ENCODE measurements at regions not wholly inside any gene's neighbourhood (a gene's known extent, or its start where the extent isn't known, plus 50 kb on each side); places are given as distances from the start of the nearest gene placed in this dataset.
"Not testable (repeated sequence)": the region's sequence is repeated elsewhere in the genome, so short reads cannot be mapped to it uniquely, and the experiment has no call there.

DNA sequence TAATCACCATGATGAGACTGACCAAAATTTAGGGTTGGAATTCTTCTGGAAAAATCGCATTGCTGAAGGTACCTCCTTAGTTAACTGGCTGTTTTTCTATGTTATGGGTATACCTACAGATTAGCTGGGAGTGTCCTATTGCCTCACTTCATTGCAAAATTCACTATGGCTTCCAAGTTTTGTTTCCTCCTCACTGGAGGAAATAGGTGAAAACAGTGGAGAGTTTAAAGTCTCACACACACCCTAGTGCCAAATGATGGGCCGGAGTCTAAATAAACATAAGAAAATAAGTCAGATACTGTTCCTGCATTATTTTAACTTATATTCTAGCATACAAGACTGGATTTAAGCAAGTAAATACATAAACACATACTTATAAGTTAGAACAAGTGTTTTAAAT lies 98.2 kb downstream of the AHR start:
- no peak for DNase-seq
- intact Hi-C loops (cut with DNase I): no loop called here

DNA sequence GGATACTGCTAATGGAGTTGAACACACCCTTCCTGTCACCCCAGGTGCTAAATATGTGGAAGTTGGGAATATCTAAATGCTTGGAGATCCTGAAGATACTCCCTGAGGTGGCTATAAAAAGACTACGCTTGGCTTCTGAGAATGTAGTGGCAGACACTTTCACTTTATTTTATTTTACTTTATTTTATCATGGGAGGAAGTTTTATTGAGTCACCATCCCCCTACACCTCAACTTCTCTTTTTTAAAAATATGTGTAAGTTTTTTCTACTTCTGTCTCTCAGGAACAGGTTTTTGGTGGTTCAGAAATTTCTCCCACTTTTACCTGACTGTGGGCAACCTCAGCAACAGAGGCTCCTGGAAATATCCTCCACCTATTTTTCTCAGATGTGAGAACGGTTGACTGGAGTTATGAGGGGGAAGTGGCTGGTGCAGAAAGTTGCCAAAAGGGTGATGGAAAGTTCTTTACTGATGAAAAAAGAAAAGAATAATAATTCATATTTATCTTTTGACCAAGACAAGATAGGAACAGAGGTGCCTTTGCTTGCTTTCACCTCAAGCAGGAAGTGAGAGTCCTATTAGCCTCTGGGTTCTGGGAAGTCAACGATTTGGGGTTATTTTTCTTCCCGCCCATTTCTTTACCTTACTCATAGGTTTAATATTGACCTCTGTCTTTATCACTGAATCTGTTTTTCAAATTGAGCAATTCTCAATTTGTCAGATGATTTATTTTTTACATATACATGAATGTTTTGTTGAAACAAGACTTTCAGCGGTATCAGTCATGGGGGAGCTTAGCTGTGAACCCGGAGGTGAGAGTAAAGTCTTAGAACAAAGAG lies 103.6 kb downstream of the AHR start:
- intact Hi-C loops (cut with DNase I): no loop called here
- no peak for DNase-seq

DNA sequence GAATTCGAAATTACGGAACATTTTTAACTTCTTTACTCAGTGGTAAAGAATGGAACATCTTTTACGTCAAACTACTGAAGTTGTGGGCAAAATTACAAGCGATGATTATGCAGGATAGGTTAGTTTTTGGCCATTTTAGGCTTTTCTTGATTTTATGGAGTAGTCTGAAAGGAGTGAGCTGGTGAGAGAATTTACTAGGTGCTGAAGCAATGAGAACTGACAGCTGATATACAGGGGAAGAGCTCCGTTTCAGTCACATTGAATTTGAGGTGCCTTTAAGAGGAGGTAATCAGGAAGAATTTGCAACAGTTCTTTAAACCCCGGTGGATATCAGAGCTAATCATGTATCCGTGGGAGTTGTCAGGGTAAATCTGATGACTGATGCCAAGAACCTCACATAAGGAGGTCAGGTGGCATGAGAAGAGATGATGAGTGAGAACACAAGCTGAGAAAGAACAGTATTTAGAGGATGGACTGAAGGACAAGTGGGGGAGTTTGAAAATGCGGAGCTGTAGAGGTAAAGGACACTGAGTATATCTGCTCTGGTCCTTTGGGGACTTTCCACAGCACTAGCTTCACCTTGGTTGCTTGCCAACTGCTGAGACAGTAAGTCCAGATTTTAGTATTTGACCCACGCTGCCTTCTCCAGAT lies 104.3 kb downstream of the AHR start:
- DNase-seq: no peak

DNA sequence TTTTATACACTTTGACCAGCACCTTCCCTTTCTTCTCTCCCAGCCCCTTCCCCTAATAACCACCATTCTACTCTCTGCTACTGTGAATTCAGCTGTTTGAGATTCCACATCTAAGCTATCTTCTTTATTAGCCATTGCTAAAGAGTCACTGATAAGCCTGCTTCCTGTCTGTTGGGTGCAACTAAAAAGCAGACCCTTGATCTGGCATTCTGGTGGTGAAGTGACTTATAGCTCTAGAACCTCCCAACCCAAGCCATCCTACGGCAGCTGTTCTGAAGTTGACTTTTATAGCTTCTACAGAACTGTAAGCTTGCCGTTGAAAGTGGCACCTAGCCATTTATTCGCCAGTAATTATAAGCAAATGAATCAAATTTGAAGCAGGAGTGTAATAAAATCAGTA lies 105.6 kb downstream of the AHR start:
- intact Hi-C loops (cut with DNase I): no loop called here
- DNase-seq: no peak

More for the DNA sequence above, 104.3 kb downstream of the AHR start:
- intact Hi-C loops (cut with DNase I): no loop called here

DNA sequence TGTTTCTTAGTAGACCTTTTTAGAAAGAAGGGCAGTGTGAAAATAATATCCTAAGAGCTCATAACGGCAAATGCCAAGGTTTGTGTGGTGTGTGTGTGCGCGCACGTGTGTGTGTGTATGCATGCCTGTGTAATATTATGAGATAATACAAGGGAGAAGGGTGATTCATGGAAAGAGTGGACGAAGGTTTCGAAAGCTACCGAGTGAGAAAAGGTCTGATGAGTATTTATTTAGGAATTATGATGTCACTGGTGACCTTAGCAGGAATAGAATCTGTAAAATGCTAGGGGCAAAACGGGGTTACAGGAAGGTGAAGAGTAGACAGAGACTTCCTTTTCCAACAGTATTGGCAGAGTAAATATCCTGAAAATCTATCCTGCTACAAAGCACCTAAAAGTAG lies 107.3 kb downstream of the AHR start:
- intact Hi-C loops (cut with DNase I): no loop called here
- DNase-seq: no peak

DNA sequence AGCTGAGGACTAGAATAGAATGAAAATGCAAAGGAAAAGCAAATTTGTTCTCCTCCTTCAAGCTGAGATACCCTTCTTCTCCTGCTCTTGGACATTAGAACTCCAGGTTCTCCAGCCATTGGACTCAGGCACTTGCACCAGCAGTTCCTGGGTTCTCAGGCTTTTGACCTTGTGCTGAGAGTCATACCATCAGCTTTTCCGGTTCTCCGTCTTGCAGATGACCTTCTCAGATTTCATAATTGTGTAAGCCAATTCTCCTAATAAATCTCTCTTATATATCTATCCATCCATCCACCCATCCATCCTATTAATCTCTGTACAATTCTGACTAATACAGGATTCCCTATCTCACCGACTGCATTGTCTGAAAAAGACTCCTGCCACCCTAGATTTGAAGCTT lies 108.3 kb downstream of the AHR start:
- intact Hi-C loops (cut with DNase I): no loop called here
- DNase-seq: no peak

DNA sequence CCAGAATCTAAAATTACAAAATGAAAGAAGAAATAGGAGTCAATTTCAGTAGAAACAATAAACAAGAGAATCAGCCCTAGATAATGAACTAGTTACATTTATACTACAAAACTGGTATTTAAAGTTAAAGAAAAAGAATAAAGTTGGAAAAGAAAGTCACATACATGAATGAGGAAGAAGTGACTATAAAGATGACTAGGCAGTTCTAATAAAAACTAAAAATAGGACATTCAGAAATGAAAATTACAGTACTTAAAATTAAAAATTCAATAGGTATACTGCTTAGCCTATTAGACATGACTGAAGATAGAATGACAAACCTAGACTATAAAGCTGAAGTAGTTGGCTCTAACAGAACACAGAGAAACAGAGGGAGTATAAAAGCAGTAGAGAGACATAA lies 108.8 kb downstream of the AHR start:
- intact Hi-C loops (cut with DNase I): no loop called here
- DNase-seq: no peak

DNA sequence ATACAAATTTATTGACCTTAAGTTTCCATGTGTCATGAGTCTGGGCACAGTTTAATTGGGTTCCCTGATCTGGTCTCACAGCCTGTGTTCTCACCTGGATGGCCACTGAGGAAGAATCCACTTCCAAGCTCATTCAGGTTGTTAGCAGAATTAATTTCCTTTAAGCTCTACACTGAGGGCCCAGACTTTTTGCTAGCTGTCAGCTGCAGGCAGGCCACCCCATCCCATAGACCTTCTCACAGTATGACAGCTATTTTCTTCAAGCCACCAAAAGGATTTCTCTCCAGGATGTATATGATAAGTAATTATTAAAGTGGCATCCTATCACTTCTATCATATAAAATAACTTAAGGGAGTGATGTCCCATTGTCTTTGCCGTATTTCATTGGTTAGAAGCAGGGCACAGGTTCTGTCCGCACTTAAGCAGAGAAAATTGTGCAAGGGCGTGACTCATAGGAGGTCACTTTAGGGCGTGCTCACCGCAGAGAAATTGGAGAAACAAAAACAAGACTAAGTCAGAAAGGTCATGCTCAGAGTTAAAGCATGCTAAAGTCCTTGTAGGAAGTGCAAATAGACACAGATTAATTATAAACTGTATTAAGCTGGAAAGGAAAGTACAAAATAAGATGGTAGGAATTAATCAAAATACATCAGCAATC lies 109.9 kb downstream of the AHR start:
- intact Hi-C loops (cut with DNase I): no loop called here
- no peak for DNase-seq

DNA sequence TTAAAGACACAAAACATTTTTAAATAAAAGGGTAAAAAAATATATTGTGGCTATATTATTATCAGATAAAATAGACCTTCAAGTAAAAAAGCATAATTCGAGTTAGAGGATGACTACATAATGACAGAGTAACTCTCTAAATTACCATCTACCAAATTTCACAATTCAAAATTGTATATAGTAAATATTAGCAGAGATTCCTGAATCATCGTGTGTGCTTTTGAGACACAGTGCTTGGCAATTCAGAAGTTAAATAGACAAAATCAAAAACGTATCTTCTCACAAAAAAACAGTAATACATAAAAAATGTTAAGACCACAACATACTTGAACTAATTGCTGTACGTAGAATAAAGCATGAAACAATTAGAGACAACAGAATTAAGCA lies 110.4 kb downstream of the AHR start:
- intact Hi-C loops (cut with DNase I): no loop called here
- no peak for DNase-seq

DNA sequence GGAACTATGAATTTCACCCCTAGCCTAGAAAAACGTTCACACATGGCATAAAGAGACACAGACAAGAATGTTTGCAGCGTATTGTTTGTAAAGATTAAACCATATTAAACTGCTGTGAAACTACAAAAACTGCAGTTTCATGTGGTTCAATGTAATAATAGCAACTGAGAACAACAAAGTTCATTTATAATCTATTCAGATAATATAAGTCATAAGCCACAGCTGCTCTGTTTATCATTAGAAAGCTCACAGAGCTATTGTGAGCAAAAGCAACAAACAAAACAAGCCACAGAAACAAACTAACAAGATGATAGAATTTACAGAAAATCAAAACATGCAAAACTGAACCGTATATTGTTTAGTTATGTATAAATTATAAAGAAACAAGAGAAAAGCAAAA lies 113.5 kb downstream of the AHR start:
- no peak for DNase-seq
- intact Hi-C loops (cut with DNase I): no loop called here

DNA sequence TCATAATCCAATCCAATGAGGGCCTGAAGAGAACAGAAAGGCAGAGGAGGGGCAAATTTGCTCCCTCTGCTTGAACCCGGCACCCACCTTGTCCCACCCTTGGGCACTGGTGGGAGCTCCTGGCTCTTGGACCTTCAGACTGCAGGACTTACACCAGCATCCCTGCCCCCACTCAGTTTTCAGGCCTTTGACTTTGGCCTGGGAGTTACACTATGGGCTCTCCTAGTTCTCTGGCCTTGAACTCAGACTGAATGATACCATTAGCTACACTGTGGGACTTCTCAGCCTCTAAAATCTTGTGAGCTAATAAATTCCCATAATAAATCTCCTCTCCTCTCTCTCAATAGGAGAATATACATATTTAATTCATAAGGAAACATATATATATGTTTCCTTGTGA lies 114.4 kb downstream of the AHR start:
- no peak for DNase-seq
- intact Hi-C loops (cut with DNase I): no loop called here

DNA sequence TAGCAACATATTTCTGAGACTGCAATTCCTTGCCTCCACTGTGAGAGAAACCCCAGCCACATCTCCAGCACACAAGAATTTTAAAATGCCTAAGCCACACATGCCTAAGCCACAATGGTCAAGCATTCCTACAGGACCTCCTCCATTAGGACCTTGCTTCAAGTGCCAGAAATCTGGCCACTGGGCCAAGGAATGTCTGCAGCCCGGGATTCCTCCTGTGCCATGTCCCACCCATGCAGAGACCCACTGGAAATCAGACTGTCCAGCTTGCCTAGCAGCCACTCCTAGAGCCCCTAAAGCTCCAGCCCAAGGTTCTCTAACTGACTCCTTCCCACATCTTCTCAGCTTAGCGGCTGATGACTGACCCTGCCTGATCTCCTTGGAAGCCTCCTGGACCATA lies 117.5 kb downstream of the AHR start:
- DNase-seq: peak in 1 of 10 donors; percentile 67
- intact Hi-C loops (cut with DNase I): no loop called here

DNA sequence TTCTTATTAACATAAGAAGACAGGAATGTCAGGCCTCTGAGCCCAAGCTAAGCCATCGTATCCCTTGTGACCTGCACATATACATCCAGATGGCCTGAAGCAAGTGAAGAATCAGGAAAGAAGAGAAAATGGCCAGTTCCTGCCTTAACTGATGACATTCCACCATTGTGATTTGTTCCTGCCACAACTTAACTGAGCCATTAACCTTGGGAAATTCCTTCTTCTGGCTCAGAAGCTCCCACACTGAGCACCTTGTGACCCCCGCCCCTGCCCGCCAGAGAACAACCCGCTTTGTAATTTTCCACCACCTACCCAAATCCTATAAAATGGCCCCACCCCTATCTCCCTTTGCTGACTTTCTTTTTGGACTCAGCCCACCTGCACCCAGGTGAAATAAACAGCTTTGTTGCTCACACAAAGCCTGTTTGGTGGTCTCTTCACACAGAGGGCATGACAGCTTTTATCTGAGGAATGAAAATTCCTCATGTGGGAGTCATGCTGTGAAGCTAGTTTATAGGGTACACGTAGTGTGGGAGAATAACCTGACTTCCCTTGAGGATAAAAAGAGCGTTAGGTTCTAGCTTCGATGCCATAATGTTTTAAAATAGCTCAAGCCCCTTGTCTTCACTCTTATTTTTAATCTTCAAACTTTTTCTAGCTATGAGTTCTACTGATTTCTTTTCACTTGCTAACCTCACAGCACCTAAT lies 122.0 kb downstream of the AHR start:
- intact Hi-C loops (cut with DNase I); DNase-seq: not testable (repeated sequence)

DNA sequence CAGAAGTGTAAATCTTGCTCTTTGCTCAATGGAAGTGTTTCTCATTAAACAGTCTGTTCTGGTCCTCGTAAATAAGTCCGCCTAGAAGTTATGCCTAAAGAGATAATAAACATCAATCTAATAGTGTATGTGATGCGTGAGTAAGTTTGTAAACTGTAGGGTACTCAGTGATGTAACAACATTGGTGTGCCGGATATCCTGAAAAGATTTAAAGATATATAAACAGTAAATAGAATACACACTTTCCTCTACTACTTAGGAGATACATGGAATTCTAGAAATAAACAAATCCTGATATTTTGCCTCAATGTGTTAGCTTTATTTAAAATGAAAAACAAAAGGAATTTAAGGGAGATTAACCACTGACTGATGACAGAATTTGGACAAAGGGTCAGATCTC lies 123.5 kb downstream of the AHR start:
- DNase-seq: no peak
- intact Hi-C loops (cut with DNase I): no loop called here

DNA sequence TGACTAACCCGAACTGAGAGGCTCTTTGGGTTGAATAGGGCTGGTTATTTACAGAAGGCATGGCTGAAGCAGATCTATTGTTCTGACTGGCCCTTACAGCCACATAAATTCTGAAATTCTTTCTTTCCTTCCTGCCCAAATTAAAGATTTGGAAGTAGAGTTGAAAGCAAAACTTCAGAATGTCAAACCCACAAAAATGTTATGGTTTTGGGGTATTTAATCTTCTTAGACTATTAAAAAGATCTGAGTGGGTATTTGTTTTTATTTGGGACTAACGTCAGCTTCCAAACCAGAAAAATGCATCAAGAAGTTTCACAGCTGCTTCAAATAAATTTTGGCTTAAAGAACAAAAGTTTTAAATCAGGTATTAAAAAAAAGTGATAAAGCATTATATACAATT lies 124.5 kb downstream of the AHR start:
- intact Hi-C loops (cut with DNase I): no loop called here

DNA sequence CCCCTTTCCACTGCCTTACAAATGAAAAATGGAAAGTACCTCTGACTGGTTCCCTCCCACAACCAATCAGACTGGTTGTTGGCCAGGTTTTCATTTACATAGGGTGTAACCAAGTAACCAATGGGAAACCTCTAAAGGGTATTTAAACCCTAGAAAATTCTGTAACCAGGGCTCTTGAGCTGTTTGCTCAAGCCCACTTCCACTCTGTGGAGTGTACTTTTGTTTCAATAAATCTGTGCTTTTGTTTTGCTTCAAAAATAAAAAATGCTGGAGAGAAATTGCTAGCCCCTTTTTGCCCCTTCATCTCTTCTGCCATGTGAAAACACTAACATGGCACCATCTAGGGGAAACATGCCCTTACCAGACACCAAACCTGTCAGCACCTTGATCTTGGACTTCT lies 129.5 kb downstream of the AHR start:
- intact Hi-C loops (cut with DNase I): no loop called here
- DNase-seq: no peak

More for the DNA sequence above, 124.5 kb downstream of the AHR start:
- no peak for DNase-seq

DNA sequence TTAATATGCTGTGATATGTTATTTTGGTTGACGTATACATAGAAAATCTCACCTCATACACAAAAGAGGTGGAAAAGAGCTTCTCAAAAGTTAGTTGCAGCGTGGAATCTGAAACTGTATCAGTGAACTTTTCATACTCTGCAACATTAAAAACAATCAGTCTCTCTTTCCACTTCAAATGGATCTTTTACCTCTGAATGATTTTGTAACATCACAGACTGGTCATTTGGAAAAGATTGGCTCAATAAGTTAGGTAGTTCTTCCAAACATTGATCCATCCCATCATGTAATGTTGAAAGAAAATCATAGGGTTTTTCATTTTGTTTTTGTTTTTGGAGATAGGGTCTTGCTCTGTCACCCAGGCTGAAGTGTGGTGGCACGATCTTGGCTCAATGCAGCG lies 131.1 kb downstream of the AHR start:
- intact Hi-C loops (cut with DNase I): no loop called here
- no peak for DNase-seq

DNA sequence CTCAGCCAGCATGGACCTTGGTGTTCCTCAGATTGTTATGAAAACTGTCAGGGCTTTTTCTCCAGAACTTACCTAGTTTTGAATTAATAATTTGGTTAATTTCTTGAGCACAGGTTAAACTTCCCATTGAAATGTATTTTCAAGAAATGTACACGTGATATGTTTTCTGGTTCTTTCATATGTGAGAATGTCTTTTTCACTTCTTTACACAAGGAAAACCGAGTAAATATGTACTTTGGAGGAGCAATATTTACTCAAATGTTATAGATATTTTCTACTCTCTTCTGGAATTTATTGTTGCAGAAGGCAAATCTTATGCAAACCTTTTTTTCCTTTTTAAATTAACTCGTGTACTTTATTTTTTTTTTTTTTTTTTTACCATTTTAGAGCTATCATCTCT lies 134.3 kb downstream of the AHR start:
- intact Hi-C loops (cut with DNase I): no loop called here
- DNase-seq: no peak

DNA sequence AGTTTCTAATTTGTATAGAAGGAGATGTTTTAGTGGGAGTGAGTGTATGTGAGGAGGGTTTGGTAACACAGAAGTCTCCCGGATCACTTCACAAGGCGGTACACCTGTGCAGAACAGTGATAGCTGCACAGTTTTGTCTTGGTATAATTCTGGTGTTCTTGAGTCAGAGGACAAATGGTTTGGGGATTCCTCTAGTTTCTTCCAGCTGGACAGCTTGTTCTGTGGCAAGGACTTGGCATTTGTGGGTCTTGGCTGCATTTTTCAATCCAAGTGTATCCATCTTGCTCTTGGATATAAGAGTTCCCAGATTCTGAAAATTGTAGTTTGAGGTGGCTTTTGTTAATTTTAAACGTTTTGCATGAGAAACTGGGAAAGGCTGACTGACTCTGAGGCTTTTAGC lies 135.7 kb downstream of the AHR start:
- no peak for DNase-seq
- intact Hi-C loops (cut with DNase I): no loop called here

DNA sequence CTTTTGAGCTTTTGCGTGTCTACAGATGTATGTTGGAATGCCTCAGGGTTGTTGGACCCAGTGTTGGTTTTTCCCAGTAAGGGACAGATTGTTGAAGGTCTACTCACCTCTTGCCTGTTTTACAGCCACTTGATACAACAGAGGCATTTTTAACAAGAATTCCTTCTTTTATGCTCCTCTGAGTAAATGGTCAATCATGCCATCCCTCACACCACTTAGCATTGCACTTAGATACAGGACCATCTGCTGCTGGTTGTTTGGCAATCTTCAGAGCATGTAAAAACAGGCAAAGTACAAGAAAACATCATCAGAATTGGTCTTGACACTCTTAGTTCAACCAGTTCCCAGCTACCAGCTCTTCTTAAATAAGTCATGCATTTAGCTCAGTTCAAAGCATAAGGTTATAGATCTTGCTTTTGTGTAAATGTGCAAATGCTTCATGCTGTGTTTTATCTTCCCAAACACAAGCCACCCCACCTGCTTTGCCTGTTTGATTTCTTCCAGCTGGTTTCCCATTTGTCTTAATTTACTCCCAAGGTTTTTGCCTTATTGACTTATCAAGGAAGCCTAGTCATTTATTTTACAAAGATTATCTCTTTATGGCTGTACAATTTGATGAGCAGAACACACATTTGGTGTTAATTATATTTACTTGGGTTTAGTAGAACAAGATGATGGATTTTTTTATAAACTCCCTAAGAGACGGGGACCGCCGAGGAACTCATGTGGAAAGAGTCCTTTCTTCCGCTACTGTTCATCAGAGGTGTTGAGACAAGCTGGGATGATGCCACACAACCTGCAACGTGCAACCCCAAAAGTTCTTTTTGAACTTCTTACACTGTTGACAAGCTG lies 136.6 kb downstream of the AHR start:
- DNase-seq: no peak
- intact Hi-C loops (cut with DNase I): no loop called here

Data from posterior cingulate gyrus (tissue), 11 donors.